Endothelial cell of umbilical vein (primary cell): ENCODE measurements at regions not wholly inside any gene's neighbourhood (a gene's known extent, or its start where the extent isn't known, plus 50 kb on each side); places are given as distances from the start of the nearest gene placed in this dataset.

Source experiments
- POLR2A ChIP-seq: IDR thresholded peaks from 2 replicates; pipeline ENCODE4 v1.6.1; 2012; ENCODE audit warnings: low read depth, mild to moderate bottlenecking, control low read depth, low read length
- TF ChIP-seq, protein P1 (sequence below), 2 donors: IDR thresholded peaks; 1 replicate in 1 of 2; 2 replicates in 1 of 2; pipeline ENCODE4 v1.5.1; 2011; ENCODE audit warnings: low read length in 2 of 2, mild to moderate bottlenecking in 2 of 2, moderate library complexity in 2 of 2, control low read depth in 1 of 2, inconsistent platforms in 1 of 2, low read depth in 1 of 2; ENCODE audit not compliant: insufficient read depth in 1 of 2; ENCODE audit errors: extremely low read depth in 1 of 2

DNA sequence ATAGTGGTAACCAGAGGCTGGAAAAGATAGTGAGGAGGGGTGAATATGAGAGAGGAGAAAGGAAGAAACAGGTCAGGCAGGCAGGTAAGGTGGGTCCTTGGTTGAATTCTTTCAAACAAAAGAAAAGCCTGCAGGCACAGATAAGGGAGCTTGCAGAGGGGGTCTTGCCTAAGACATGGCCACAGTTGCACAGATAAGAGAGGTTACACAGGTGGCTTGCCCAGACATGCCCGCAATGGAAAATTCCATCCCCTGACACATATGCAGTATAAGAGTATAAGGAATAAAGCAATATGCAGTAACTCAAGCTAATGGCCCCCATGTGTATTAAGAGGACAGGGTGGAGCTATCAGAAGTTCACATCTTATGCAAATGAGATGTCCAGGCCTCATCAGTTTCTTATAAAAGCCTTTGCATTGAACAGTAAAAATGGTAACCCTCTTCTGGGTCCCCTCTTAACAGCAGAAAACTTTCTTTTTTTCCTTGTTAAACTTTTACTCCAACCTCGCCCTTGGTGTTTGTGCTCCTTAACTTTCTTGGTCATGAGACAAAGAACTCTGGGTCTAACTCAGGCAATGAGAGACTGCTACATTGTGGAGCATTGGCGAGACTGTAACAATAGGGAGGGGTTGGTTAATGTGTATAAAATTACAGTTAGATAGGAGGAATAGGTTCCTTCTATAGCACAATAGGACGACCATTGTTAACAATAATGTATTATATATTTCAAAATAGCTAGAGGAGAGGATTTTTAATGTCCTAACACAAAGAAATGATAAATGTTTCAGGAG is 764.6 kb downstream of the TSN start:
- TF ChIP-seq, protein P1, sequence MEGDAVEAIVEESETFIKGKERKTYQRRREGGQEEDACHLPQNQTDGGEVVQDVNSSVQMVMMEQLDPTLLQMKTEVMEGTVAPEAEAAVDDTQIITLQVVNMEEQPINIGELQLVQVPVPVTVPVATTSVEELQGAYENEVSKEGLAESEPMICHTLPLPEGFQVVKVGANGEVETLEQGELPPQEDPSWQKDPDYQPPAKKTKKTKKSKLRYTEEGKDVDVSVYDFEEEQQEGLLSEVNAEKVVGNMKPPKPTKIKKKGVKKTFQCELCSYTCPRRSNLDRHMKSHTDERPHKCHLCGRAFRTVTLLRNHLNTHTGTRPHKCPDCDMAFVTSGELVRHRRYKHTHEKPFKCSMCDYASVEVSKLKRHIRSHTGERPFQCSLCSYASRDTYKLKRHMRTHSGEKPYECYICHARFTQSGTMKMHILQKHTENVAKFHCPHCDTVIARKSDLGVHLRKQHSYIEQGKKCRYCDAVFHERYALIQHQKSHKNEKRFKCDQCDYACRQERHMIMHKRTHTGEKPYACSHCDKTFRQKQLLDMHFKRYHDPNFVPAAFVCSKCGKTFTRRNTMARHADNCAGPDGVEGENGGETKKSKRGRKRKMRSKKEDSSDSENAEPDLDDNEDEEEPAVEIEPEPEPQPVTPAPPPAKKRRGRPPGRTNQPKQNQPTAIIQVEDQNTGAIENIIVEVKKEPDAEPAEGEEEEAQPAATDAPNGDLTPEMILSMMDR (IDR thresholded peaks at IDR 0.05; ENCODE audit: extremely low read depth in 1 of 2, insufficient read depth in 1 of 2, low read depth in 1 of 2, low read length in 2 of 2), result no peak
- TF ChIP-seq POLR2A, result no peak
